AG09309 (cell line): ENCODE measurements at regions not wholly inside any gene's neighbourhood (a gene's known extent, or its start where the extent isn't known, plus 50 kb on each side); places are given as distances from the start of the nearest gene placed in this dataset.

Experiments used
- DNase-seq: peaks from one replicate; pipeline ENCODE4 v3.0.0-alpha.2; 2010; ENCODE audit warnings: low read depth
- H3K4me3 ChIP-seq: 2 replicates; pipeline ENCODE4 v1.5.1; 2011; ENCODE audit warnings: mild to moderate bottlenecking, low read depth, low read length, moderate library complexity; ENCODE audit not compliant: control insufficient read depth
- CTCF ChIP-seq: IDR thresholded peaks from 2 replicates; pipeline ENCODE4 v1.5.1; 2011; ENCODE audit warnings: mild to moderate bottlenecking, low read depth, low read length, inconsistent platforms; ENCODE audit not compliant: insufficient read depth, control insufficient read depth; ENCODE audit errors: missing control alignments

- no peak overlapping the region for H3K4me3 ChIP-seq
- DNase-seq = no peak
- no peak for TF ChIP-seq CTCF
Observed at GRCh38 chr16:77133706-77134105, 57.3 kb upstream of the MON1B start.

GRCh38 chr16:77137045-77137444, 53.9 kb upstream of the MON1B start:
- no peak for TF ChIP-seq CTCF
- DNase-seq = no peak

More at GRCh38 chr16:77137045-77137444, 53.9 kb upstream of the MON1B start:
- no peak overlapping the region for H3K4me3 ChIP-seq
